ENCODE measurements at regions not wholly inside any gene's neighbourhood (a gene's known extent, or its start where the extent isn't known, plus 50 kb on each side); places are given as distances from the start of the nearest gene placed in this dataset.

DNA sequence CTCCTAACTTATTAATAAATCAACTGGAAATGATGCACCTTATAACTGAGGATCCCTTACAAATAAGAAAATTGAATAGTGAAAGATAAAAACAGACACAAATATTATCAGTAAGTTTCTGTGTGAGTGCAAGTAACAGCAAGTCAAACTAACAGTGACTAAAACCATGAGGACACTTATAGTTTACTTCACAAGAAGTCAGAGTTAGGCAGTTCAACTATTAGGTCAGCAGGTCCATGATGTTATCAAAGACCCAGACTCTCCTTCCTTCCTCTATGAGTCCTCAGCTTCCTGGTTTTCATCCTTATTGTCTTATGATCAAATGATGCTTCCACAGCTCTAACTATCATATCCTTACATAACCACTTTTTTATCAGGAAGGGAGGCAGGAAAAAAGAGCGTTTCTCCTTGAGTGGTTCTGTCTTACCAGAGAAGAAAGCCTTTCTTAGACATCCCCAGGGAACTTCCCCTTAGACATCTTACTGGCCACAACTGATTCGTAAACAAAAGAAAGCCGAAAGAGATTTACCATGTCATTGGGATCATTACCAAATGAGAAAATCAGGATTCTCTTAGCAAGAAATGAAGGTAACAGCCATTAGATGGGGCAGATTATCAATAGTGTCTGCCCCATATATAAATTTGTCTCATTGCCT lies 114.3 kb upstream of the LRFN2 start:
- Histone ChIP-seq H3K27me3 (ENCODE audit: control insufficient read depth, insufficient read depth, low read length) (no peaks in the 10 kb centered on the region), H3K4me3 (ENCODE audit: low read depth, low read length) (no peak overlapping the region), H3K9ac (ENCODE audit: low read depth, low read length) (no peak overlapping the region), H3K36me3 (ENCODE audit: control insufficient read depth, insufficient read depth, low read length) (no peaks in the 10 kb centered on the region), H3K4me1 (ENCODE audit: control insufficient read depth, insufficient read depth, low read length) (peaks cover 12% of the 10 kb centered on the region; the same call in 1 of the 2 replicates), H3K27ac (ENCODE audit: low read depth, low read length) (no peak overlapping the region), H3K9me3 (ENCODE audit: control insufficient read depth, insufficient read depth, low read length) (no peaks in the 10 kb centered on the region)

DNA sequence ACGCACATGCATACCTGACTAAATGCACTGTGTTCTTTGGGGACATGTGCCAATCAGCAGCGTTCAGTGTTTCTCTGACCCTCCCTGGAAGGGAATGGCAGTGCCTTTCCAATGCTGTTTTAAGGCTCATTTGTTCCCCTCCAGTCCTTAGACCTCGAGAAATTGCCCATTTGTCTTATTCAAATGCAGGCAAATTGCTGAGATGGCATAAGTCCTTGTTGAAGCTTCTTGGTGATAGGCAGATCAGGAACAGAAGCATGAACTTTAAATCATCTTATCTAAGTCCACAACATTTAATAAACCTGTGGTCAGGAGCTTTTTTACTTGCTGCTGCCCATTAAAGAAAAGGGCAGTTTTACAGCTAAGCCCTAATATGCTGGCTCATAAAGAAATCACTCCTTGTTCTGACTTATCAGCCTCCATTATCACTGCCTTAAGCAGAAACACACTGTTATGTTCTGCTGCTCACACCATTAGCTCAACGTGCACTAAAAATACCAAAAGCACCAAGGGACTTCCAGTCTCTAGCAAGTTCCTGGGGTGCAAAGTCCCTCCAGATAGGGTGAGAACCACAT lies 112.9 kb upstream of the LRFN2 start:
- H3K36me3 ChIP-seq (ENCODE audit: control insufficient read depth, insufficient read depth, low read length): no peaks in the 10 kb centered on the region
- H3K27ac ChIP-seq (ENCODE audit: low read depth, low read length): no peak overlapping the region
- H3K4me3 ChIP-seq (ENCODE audit: low read depth, low read length): no peak overlapping the region
- H3K4me1 ChIP-seq (ENCODE audit: control insufficient read depth, insufficient read depth, low read length): 0 out of 2 replicates have a peak, but pooled peaks cover 2% of the 10 kb centered on the region
- H3K9ac ChIP-seq (ENCODE audit: low read depth, low read length): no peak overlapping the region
- H3K9me3 ChIP-seq (ENCODE audit: control insufficient read depth, insufficient read depth, low read length): no peaks in the 10 kb centered on the region
- H3K27me3 ChIP-seq (ENCODE audit: control insufficient read depth, insufficient read depth, low read length): no peaks in the 10 kb centered on the region

DNA sequence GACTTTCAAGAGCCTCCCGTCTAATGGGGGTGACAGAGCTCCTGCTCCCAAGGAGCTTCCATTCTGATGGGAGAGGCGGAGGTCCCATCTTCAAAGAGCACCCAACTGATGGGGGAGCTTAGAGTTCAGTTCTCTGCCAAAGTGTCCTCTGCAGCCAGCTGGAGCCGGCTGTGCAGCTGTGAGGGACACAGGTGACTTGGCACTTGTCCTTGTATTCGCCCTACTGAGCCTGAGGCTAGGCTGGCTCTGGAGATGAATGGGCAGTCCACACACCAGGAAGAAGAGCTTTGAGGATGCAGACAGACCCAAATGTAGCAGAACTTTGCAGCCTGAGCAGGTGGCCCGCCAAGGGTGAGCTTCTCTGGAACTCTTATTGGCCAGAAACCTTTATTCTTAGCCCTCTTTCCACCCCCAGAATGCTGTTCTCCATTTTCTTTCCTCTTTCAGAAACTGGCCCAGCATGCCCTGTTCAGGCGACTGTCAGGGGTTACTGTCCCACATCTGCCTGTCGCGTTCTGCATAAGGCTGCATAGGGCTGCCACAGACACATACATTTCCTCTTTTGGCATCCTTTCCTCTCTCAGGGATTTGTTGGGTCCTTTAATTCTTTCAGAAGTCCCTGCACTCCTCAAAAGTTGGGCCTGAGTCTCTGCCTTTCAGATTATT lies 108.7 kb upstream of the LRFN2 start:
- no peaks in the 10 kb centered on the region for H3K4me1 ChIP-seq (ENCODE audit: control insufficient read depth, insufficient read depth, low read length)

DNA sequence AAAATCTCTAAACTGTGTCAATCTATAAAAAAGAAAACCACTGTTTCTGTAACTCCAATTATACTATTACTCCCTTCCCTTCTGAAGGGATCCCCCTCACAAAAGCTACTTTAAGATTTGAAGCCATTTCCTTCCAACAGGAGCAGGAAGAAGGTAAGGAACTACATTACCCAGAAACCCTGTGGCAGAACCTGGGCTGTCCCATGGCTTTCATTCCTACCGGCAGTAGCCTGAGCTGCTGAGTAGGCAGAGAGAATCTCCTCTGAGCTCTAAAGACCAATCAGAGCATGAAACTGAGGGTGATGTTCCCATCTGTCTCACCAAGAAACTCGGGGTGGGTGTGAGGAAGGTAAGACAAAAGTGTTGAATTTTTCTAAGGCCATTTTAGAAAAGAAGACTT lies 108.0 kb upstream of the LRFN2 start:
- no peak overlapping the region for H3K27ac ChIP-seq (ENCODE audit: low read depth, low read length)

More for the DNA sequence above, 108.7 kb upstream of the LRFN2 start:
- no peak overlapping the region for H3K4me3 ChIP-seq (ENCODE audit: low read depth, low read length)
- no peaks in the 10 kb centered on the region for H3K9me3 ChIP-seq (ENCODE audit: control insufficient read depth, insufficient read depth, low read length)
- H3K27ac ChIP-seq (ENCODE audit: low read depth, low read length): no peak overlapping the region
- no peaks in the 10 kb centered on the region for H3K36me3 ChIP-seq (ENCODE audit: control insufficient read depth, insufficient read depth, low read length)
- H3K27me3 ChIP-seq (ENCODE audit: control insufficient read depth, insufficient read depth, low read length): no peaks in the 10 kb centered on the region
- no peak overlapping the region for H3K9ac ChIP-seq (ENCODE audit: low read depth, low read length)

DNA sequence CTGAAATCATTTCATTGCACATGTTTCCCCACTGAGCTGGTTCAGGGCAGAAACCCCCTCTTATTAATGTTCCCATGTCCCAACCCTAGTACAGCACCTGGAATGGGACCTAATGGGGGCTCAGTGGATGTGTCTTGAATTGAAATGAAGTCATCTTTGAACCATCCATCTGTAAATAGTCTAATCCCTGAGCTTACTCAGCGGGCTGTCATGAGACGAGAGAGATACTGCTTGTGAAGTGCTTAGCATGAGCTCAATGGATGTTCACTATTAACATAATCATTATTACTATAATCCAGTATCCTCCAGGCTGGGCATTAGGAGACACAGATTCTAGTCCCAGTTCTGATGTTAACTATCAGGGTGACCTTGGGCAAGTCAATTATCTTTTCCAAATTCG lies 106.6 kb upstream of the LRFN2 start:
- Histone ChIP-seq H3K27me3 (ENCODE audit: control insufficient read depth, insufficient read depth, low read length) (no peaks in the 10 kb centered on the region), H3K9me3 (ENCODE audit: control insufficient read depth, insufficient read depth, low read length) (no peaks in the 10 kb centered on the region), H3K27ac (ENCODE audit: low read depth, low read length) (no peak overlapping the region), H3K4me1 (ENCODE audit: control insufficient read depth, insufficient read depth, low read length) (no peaks in the 10 kb centered on the region), H3K36me3 (ENCODE audit: control insufficient read depth, insufficient read depth, low read length) (no peaks in the 10 kb centered on the region), H3K4me3 (ENCODE audit: low read depth, low read length) (no peak overlapping the region), H3K9ac (ENCODE audit: low read depth, low read length) (no peak overlapping the region)

More for the DNA sequence above, 108.0 kb upstream of the LRFN2 start:
- H3K9ac ChIP-seq (ENCODE audit: low read depth, low read length): no peak overlapping the region
- H3K9me3 ChIP-seq (ENCODE audit: control insufficient read depth, insufficient read depth, low read length): no peaks in the 10 kb centered on the region
- no peaks in the 10 kb centered on the region for H3K27me3 ChIP-seq (ENCODE audit: control insufficient read depth, insufficient read depth, low read length)
- H3K4me3 ChIP-seq (ENCODE audit: low read depth, low read length): no peak overlapping the region
- no peaks in the 10 kb centered on the region for H3K4me1 ChIP-seq (ENCODE audit: control insufficient read depth, insufficient read depth, low read length)
- no peaks in the 10 kb centered on the region for H3K36me3 ChIP-seq (ENCODE audit: control insufficient read depth, insufficient read depth, low read length)

GRCh38 chr6:40692337-40692736 lies 105.2 kb upstream of the LRFN2 start:
- Histone ChIP-seq H3K27me3 (ENCODE audit: control insufficient read depth, insufficient read depth, low read length) (no peaks in the 10 kb centered on the region), H3K9me3 (ENCODE audit: control insufficient read depth, insufficient read depth, low read length) (no peaks in the 10 kb centered on the region), H3K4me3 (ENCODE audit: low read depth, low read length) (no peak overlapping the region), H3K36me3 (ENCODE audit: control insufficient read depth, insufficient read depth, low read length) (no peaks in the 10 kb centered on the region), H3K4me1 (ENCODE audit: control insufficient read depth, insufficient read depth, low read length) (no peaks in the 10 kb centered on the region), H3K9ac (ENCODE audit: low read depth, low read length) (no peak overlapping the region), H3K27ac (ENCODE audit: low read depth, low read length) (no peak overlapping the region)

DNA sequence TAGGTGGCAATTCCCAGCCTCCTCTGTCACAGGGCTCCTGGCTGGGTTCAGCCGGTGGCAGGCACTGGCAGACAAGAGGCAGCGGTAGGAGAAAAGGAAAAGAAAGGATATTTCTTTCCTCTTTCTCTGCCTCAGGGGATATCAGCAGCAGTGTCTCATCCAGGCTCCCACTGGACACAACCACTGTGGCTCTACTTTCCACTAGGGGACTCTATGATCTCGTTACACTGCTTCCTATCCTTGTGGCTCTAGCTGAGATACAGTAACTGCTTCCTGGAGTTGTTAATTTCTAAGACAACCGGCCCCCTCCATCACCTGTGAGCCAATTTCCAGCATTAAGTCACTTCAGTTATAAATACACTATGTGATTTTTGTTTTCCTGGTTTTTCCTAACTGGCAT lies 102.0 kb upstream of the LRFN2 start:
- Histone ChIP-seq H3K4me3 (ENCODE audit: low read depth, low read length) (no peak overlapping the region), H3K9me3 (ENCODE audit: control insufficient read depth, insufficient read depth, low read length) (peaks cover 3% of the 10 kb centered on the region; the same call in 1 of the 2 replicates), H3K36me3 (ENCODE audit: control insufficient read depth, insufficient read depth, low read length) (no peaks in the 10 kb centered on the region), H3K27ac (ENCODE audit: low read depth, low read length) (no peak overlapping the region), H3K27me3 (ENCODE audit: control insufficient read depth, insufficient read depth, low read length) (no peaks in the 10 kb centered on the region), H3K4me1 (ENCODE audit: control insufficient read depth, insufficient read depth, low read length) (no peaks in the 10 kb centered on the region), H3K9ac (ENCODE audit: low read depth, low read length) (no peak overlapping the region)

- no peaks in the 10 kb centered on the region for H3K27me3 ChIP-seq (ENCODE audit: control insufficient read depth, insufficient read depth, low read length)
- H3K4me3 ChIP-seq (ENCODE audit: low read depth, low read length): no peak overlapping the region
- no peak overlapping the region for H3K27ac ChIP-seq (ENCODE audit: low read depth, low read length)
- no peaks in the 10 kb centered on the region for H3K4me1 ChIP-seq (ENCODE audit: control insufficient read depth, insufficient read depth, low read length)
- peaks cover 3% of the 10 kb centered on the region; the same call in 1 of the 2 replicates for H3K9me3 ChIP-seq (ENCODE audit: control insufficient read depth, insufficient read depth, low read length)
- no peaks in the 10 kb centered on the region for H3K36me3 ChIP-seq (ENCODE audit: control insufficient read depth, insufficient read depth, low read length)
- H3K9ac ChIP-seq (ENCODE audit: low read depth, low read length): no peak overlapping the region
Measured at GRCh38 chr6:40688214-40688761, 101.1 kb upstream of the LRFN2 start.

- H3K9me3 ChIP-seq (ENCODE audit: control insufficient read depth, insufficient read depth, low read length): peaks cover 3% of the 10 kb centered on the region; the same call in 1 of the 2 replicates
Measured at GRCh38 chr6:40685862-40686261, 98.7 kb upstream of the LRFN2 start.

GRCh38 chr6:40681622-40682021 lies 94.5 kb upstream of the LRFN2 start:
- Histone ChIP-seq H3K36me3 (ENCODE audit: control insufficient read depth, insufficient read depth, low read length) (no peaks in the 10 kb centered on the region), H3K4me1 (ENCODE audit: control insufficient read depth, insufficient read depth, low read length) (no peaks in the 10 kb centered on the region), H3K27me3 (ENCODE audit: control insufficient read depth, insufficient read depth, low read length) (no peaks in the 10 kb centered on the region), H3K9me3 (ENCODE audit: control insufficient read depth, insufficient read depth, low read length) (peaks cover 3% of the 10 kb centered on the region; the same call in 1 of the 2 replicates), H3K4me3 (ENCODE audit: low read depth, low read length) (no peak overlapping the region), H3K9ac (ENCODE audit: low read depth, low read length) (no peak overlapping the region), H3K27ac (ENCODE audit: low read depth, low read length) (no peak overlapping the region)

More at GRCh38 chr6:40685862-40686261, 98.7 kb upstream of the LRFN2 start:
- Histone ChIP-seq H3K27ac (ENCODE audit: low read depth, low read length) (no peak overlapping the region), H3K36me3 (ENCODE audit: control insufficient read depth, insufficient read depth, low read length) (no peaks in the 10 kb centered on the region), H3K27me3 (ENCODE audit: control insufficient read depth, insufficient read depth, low read length) (no peaks in the 10 kb centered on the region), H3K9ac (ENCODE audit: low read depth, low read length) (no peak overlapping the region), H3K4me3 (ENCODE audit: low read depth, low read length) (no peak overlapping the region), H3K4me1 (ENCODE audit: control insufficient read depth, insufficient read depth, low read length) (no peaks in the 10 kb centered on the region)

DNA sequence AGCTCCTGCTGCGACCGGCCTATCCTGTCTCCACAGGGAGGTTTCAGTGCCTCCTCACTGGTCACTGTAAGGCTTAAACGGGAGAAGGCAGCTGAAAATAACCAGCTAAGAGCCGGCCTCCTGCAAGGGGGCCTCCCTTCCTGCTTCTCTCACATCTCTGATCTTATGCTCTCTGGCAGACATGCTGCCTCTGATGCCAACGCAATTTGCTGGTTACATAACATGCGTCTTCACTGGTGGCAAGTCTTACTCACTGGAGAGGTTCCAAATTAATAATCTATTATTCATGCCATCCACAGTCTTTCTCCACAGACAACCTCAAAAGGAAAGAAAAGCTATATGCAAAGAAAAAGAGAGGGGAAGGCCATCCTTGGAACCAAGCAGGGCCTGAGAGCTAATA lies 91.8 kb upstream of the LRFN2 start:
- H3K27ac ChIP-seq (ENCODE audit: low read depth, low read length): no peak overlapping the region
- no peaks in the 10 kb centered on the region for H3K4me1 ChIP-seq (ENCODE audit: control insufficient read depth, insufficient read depth, low read length)
- no peak overlapping the region for H3K4me3 ChIP-seq (ENCODE audit: low read depth, low read length)
- no peaks in the 10 kb centered on the region for H3K36me3 ChIP-seq (ENCODE audit: control insufficient read depth, insufficient read depth, low read length)
- H3K27me3 ChIP-seq (ENCODE audit: control insufficient read depth, insufficient read depth, low read length): no peaks in the 10 kb centered on the region
- H3K9ac ChIP-seq (ENCODE audit: low read depth, low read length): no peak overlapping the region
- no peaks in the 10 kb centered on the region for H3K9me3 ChIP-seq (ENCODE audit: control insufficient read depth, insufficient read depth, low read length)
